HepG2 (cell line): ENCODE measurements at regions not wholly inside any gene's neighbourhood (a gene's known extent, or its start where the extent isn't known, plus 50 kb on each side); places are given as distances from the start of the nearest gene placed in this dataset.

ENCODE experiments used
- AKAP8 ChIP-seq: sonication (generic); formaldehyde crosslinking; IDR thresholded peaks from 2 replicates; pipeline ENCODE4 v1.5.1; 2020; ENCODE audit warnings: mild to moderate bottlenecking, missing genetic modification reagents
- ATF7 ChIP-seq, 2 experiments: fragments of 450-650 bp in 1 of 2; sonication (generic) in 1 of 2; formaldehyde crosslinking in 1 of 2; IDR thresholded peaks; 2 replicates each; pipeline versions ENCODE4 v1.4.0 to v1.6.1; 2016 to 2020; ENCODE audit warnings: antibody characterized with exemption in 1 of 2, mild to moderate bottlenecking in 1 of 2, missing genetic modification reagents in 1 of 2
- JARID2 ChIP-seq: sonication (generic); formaldehyde crosslinking; IDR thresholded peaks from 2 replicates; pipeline ENCODE4 v1.8.1; 2023; ENCODE audit warnings: missing genetic modification reagents, inconsistent platforms; ENCODE audit not compliant: insufficient replicate concordance
- NAIF1 ChIP-seq: sonication (generic); formaldehyde crosslinking; IDR thresholded peaks from 2 replicates; pipeline ENCODE4 v1.5.0; 2020; ENCODE audit warnings: mild to moderate bottlenecking, missing genetic modification reagents, borderline replicate concordance
- NKX3-1 ChIP-seq: sonication (generic); formaldehyde crosslinking; IDR thresholded peaks from 2 replicates; pipeline ENCODE4 v1.5.0; 2020; ENCODE audit warnings: missing genetic modification reagents
- NRL ChIP-seq: sonication (generic); formaldehyde crosslinking; IDR thresholded peaks from 2 replicates; pipeline ENCODE4 v1.5.0; 2020; ENCODE audit warnings: missing genetic modification reagents, mild to moderate bottlenecking, moderate library complexity, borderline replicate concordance
- PLRG1 ChIP-seq: fragments of 450-650 bp; conservative IDR thresholded peaks from 2 replicates; pipeline ENCODE4 v1.6.1; 2016
- ZC3H13 ChIP-seq: sonication (generic); formaldehyde crosslinking; IDR thresholded peaks from 2 replicates; pipeline ENCODE4 v1.8.1; 2023; ENCODE audit warnings: mild to moderate bottlenecking, missing genetic modification reagents, moderate library complexity
- ZFP1 ChIP-seq: IDR thresholded peaks from 2 replicates; pipeline ENCODE4 v1.6.1; 2016
- ZNF335 ChIP-seq: sonication (generic); formaldehyde crosslinking; IDR thresholded peaks from 2 replicates; pipeline ENCODE4 v1.4.0; 2020; ENCODE audit warnings: missing genetic modification reagents
- ZNF354B ChIP-seq: sonication (generic); formaldehyde crosslinking; IDR thresholded peaks from 2 replicates; pipeline ENCODE4 v1.8.0; 2022; ENCODE audit warnings: mild to moderate bottlenecking, missing genetic modification reagents
- ZNF430 ChIP-seq: sonication (generic); formaldehyde crosslinking; IDR thresholded peaks from 2 replicates; pipeline ENCODE4 v1.9.0; 2021; ENCODE audit warnings: mild to moderate bottlenecking, missing genetic modification reagents
- ZNF652 ChIP-seq: IDR thresholded peaks from 2 replicates; pipeline ENCODE4 v1.6.1; 2016; ENCODE audit warnings: low read depth, borderline replicate concordance
- TF ChIP-seq, protein P1 (sequence below): sonication (generic); formaldehyde crosslinking; IDR thresholded peaks from 2 replicates; pipeline ENCODE4 v1.4.0; 2020; ENCODE audit warnings: missing genetic modification reagents, borderline replicate concordance
- TF ChIP-seq, protein P2 (sequence below): sonication (generic); formaldehyde crosslinking; IDR thresholded peaks from 2 replicates; pipeline ENCODE4 v1.5.1; 2020; ENCODE audit warnings: mild to moderate bottlenecking, missing genetic modification reagents, borderline replicate concordance
- TF ChIP-seq, protein P3 (sequence below): sonication (generic); formaldehyde crosslinking; conservative IDR thresholded peaks from 2 replicates; pipeline ENCODE4 v1.8.0; 2022; ENCODE audit warnings: low read depth, missing genetic modification reagents

DNA sequence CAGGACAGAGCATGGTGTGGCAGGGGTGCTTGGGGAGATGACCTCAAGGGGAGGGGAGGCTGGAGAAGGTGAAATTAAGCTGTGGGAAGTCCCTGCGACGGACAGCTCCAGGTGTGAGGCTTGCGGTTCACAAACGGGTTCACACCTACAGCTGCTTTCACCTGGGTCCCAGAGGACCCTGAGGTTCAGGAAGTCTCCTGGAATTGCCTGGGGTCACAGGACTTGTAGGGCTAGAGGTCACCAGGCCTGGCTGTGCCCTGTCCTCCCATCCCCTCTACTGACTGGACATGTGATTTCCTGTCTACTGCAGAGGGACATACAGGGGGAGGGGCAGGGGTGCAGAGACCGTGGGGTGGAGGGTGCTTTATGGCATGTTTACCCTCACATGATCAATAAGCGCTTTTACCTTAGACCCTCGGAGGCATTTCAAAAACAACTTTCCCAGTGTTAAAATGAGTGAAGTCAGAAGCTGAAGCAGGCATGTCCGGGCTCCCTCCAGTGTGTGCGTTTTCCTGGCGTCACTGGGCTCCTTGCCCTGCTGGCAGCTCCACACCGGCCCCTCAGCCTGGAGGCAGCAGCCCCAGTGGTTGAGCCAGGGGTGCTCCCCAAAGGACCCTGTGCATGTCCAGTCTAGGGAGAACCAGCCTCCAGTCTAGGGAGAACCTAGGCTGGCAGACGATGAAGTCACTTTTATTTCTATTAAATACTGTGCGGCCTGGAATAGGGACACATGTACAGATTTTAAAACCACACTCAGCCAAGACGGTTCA is 66.6 kb upstream of the IGFBP3 start (continued):
- no peak for TF ChIP-seq NAIF1 (CRISPR knock-in tag)
- TF ChIP-seq, protein P1, sequence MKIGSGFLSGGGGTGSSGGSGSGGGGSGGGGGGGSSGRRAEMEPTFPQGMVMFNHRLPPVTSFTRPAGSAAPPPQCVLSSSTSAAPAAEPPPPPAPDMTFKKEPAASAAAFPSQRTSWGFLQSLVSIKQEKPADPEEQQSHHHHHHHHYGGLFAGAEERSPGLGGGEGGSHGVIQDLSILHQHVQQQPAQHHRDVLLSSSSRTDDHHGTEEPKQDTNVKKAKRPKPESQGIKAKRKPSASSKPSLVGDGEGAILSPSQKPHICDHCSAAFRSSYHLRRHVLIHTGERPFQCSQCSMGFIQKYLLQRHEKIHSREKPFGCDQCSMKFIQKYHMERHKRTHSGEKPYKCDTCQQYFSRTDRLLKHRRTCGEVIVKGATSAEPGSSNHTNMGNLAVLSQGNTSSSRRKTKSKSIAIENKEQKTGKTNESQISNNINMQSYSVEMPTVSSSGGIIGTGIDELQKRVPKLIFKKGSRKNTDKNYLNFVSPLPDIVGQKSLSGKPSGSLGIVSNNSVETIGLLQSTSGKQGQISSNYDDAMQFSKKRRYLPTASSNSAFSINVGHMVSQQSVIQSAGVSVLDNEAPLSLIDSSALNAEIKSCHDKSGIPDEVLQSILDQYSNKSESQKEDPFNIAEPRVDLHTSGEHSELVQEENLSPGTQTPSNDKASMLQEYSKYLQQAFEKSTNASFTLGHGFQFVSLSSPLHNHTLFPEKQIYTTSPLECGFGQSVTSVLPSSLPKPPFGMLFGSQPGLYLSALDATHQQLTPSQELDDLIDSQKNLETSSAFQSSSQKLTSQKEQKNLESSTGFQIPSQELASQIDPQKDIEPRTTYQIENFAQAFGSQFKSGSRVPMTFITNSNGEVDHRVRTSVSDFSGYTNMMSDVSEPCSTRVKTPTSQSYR (CRISPR knock-in tag) = peak; percentile 93
- TF ChIP-seq ZNF430 (CRISPR knock-in tag) = no peak
- no peak for TF ChIP-seq AKAP8 (CRISPR knock-in tag)
- no peak for TF ChIP-seq ZNF652
- TF ChIP-seq ZC3H13 (CRISPR knock-in tag) = no peak
- TF ChIP-seq ZFP1 (CRISPR knock-in tag) = no peak
- no peak for TF ChIP-seq PLRG1
- no peak for TF ChIP-seq ZNF354B
- TF ChIP-seq JARID2 = no peak
- TF ChIP-seq, protein P2, sequence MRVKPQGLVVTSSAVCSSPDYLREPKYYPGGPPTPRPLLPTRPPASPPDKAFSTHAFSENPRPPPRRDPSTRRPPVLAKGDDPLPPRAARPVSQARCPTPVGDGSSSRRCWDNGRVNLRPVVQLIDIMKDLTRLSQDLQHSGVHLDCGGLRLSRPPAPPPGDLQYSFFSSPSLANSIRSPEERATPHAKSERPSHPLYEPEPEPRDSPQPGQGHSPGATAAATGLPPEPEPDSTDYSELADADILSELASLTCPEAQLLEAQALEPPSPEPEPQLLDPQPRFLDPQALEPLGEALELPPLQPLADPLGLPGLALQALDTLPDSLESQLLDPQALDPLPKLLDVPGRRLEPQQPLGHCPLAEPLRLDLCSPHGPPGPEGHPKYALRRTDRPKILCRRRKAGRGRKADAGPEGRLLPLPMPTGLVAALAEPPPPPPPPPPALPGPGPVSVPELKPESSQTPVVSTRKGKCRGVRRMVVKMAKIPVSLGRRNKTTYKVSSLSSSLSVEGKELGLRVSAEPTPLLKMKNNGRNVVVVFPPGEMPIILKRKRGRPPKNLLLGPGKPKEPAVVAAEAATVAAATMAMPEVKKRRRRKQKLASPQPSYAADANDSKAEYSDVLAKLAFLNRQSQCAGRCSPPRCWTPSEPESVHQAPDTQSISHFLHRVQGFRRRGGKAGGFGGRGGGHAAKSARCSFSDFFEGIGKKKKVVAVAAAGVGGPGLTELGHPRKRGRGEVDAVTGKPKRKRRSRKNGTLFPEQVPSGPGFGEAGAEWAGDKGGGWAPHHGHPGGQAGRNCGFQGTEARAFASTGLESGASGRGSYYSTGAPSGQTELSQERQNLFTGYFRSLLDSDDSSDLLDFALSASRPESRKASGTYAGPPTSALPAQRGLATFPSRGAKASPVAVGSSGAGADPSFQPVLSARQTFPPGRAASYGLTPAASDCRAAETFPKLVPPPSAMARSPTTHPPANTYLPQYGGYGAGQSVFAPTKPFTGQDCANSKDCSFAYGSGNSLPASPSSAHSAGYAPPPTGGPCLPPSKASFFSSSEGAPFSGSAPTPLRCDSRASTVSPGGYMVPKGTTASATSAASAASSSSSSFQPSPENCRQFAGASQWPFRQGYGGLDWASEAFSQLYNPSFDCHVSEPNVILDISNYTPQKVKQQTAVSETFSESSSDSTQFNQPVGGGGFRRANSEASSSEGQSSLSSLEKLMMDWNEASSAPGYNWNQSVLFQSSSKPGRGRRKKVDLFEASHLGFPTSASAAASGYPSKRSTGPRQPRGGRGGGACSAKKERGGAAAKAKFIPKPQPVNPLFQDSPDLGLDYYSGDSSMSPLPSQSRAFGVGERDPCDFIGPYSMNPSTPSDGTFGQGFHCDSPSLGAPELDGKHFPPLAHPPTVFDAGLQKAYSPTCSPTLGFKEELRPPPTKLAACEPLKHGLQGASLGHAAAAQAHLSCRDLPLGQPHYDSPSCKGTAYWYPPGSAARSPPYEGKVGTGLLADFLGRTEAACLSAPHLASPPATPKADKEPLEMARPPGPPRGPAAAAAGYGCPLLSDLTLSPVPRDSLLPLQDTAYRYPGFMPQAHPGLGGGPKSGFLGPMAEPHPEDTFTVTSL (CRISPR knock-in tag) = peak; percentile 66
- TF ChIP-seq ATF7 (IDR thresholded peaks at IDR 0.05) = no peak
- TF ChIP-seq ATF7 (CRISPR knock-in tag; IDR thresholded peaks at IDR 0.05) = no peak
- TF ChIP-seq NRL (CRISPR knock-in tag) = no peak
- TF ChIP-seq, protein P3, sequence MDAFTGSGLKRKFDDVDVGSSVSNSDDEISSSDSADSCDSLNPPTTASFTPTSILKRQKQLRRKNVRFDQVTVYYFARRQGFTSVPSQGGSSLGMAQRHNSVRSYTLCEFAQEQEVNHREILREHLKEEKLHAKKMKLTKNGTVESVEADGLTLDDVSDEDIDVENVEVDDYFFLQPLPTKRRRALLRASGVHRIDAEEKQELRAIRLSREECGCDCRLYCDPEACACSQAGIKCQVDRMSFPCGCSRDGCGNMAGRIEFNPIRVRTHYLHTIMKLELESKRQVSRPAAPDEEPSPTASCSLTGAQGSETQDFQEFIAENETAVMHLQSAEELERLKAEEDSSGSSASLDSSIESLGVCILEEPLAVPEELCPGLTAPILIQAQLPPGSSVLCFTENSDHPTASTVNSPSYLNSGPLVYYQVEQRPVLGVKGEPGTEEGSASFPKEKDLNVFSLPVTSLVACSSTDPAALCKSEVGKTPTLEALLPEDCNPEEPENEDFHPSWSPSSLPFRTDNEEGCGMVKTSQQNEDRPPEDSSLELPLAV (CRISPR knock-in tag) = no peak
- no peak for TF ChIP-seq NKX3-1 (CRISPR knock-in tag)
- 0 out of 2 replicates have a peak, but pooled peaks have one; percentile 34 for TF ChIP-seq ZNF335 (CRISPR knock-in tag)
